ENCODE measurements at regions not wholly inside any gene's neighbourhood (a gene's known extent, or its start where the extent isn't known, plus 50 kb on each side); places are given as distances from the start of the nearest gene placed in this dataset.

DNA sequence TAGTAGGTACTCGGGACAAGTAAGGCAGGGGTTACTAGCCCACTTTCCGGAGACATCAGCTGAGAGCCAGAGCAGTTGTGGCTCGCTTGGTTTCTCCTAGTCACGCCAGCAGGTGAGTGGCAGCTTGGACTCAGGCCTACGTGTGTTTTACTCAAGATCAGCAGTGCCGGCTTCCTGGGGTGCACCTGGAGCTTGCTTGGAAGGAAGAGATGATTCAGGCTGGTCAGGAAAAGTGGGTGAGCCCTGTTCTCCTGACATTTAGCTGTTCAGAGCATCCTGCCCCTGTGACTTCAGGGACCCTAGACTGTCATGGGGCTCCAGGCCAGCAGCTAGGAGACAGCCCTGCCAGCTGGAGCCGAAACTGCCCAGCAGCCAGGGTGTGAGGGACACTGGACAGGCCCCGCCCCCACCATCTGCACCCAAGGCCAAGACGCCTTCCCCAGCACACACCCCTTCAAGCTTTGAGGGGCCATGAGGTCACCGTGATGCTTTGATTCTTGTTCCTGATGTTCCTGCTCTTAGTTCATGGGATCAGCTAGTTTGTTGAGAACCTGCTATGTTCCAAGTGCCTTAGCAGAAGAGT lies 238.0 kb upstream of the CIBAR2 start:
- H3K27ac ChIP-seq (ENCODE audit: insufficient read length, low read depth, low read length), result no peak overlapping the region
- no peak overlapping the region for H3K4me2 ChIP-seq (ENCODE audit: insufficient read depth, insufficient read length, low read length)

More for the DNA sequence above, 238.0 kb upstream of the CIBAR2 start:
- H2AFZ ChIP-seq (ENCODE audit: low read length), result no peak overlapping the region
- H3K27me3 Mint-ChIP-seq (ENCODE audit: low read depth), result peaks cover 13% of the 10 kb centered on the region
- peaks cover 10 to 13% of the 10 kb centered on the region in 2 experiments for H3K9me3 Mint-ChIP-seq
- no peaks in the 10 kb centered on the region for H3K79me2 ChIP-seq (ENCODE audit: insufficient read depth, low read length)
- H2BK12ac ChIP-seq (ENCODE audit: insufficient read length, low read depth, low read length), result no peak overlapping the region
- H4K5ac ChIP-seq (ENCODE audit: insufficient read length, low read depth, low read length), result no peak overlapping the region
- no peak overlapping the region for H4K91ac ChIP-seq (ENCODE audit: insufficient read length, low read depth, low read length)
- no peak overlapping the region for H3K4ac ChIP-seq (ENCODE audit: low read depth, low read length)
- H2AK5ac ChIP-seq (ENCODE audit: insufficient read length, low read length), result no peak overlapping the region
- H4K20me1 ChIP-seq (ENCODE audit: control insufficient read depth, insufficient read depth, insufficient read length), result peaks cover 2% of the 10 kb centered on the region
- no peak overlapping the region for H3K4me3 Mint-ChIP-seq
- H2BK120ac ChIP-seq (ENCODE audit: low read depth, low read length, poor library complexity, severe bottlenecking), result no peak overlapping the region
- no peak overlapping the region for H3K56ac ChIP-seq (ENCODE audit: insufficient read length, low read depth, low read length)
- H3K4me1 Mint-ChIP-seq, result peaks cover 13 to 37% of the 10 kb centered on the region in 2 experiments
- no peak for DNase-seq
- peaks cover 4 to 14% (median 9%) of the 10 kb centered on the region in 3 experiments; a peak in 6 of 7 replicates for H3K36me3 Mint-ChIP-seq (ENCODE audit: insufficient read depth in 1 of 3, low read depth in 3 of 3)
- H3K4me1 ChIP-seq (ENCODE audit: insufficient read depth, low read length), result no peaks in the 10 kb centered on the region
- no peak overlapping the region for H2BK15ac ChIP-seq (ENCODE audit: low read depth, low read length)
- no peak overlapping the region for H2BK20ac ChIP-seq (ENCODE audit: low read depth, low read length, poor library complexity, severe bottlenecking)
- no peak overlapping the region for H3T11ph ChIP-seq (ENCODE audit: low read length)
- H3K27me3 ChIP-seq (ENCODE audit: insufficient read depth, low read length), result no peaks in the 10 kb centered on the region
- WGBS (ENCODE audit: extremely low coverage, insufficient read length, low lambda C conversion rate), result no CpG with 5 or more reads among the region's 10 CpGs
- TF ChIP-seq, protein P1, sequence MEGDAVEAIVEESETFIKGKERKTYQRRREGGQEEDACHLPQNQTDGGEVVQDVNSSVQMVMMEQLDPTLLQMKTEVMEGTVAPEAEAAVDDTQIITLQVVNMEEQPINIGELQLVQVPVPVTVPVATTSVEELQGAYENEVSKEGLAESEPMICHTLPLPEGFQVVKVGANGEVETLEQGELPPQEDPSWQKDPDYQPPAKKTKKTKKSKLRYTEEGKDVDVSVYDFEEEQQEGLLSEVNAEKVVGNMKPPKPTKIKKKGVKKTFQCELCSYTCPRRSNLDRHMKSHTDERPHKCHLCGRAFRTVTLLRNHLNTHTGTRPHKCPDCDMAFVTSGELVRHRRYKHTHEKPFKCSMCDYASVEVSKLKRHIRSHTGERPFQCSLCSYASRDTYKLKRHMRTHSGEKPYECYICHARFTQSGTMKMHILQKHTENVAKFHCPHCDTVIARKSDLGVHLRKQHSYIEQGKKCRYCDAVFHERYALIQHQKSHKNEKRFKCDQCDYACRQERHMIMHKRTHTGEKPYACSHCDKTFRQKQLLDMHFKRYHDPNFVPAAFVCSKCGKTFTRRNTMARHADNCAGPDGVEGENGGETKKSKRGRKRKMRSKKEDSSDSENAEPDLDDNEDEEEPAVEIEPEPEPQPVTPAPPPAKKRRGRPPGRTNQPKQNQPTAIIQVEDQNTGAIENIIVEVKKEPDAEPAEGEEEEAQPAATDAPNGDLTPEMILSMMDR (conservative IDR thresholded peaks at IDR 0.05), result no peak
- H3K9me3 ChIP-seq (ENCODE audit: control insufficient read depth, low read depth, low read length), result no peaks in the 10 kb centered on the region
- no peak overlapping the region for H2BK5ac ChIP-seq (ENCODE audit: insufficient read length, low read length)
- no peak overlapping the region for H3K23ac ChIP-seq (ENCODE audit: insufficient read length, low read depth, low read length)
- H3K9ac ChIP-seq (ENCODE audit: extremely low read depth, insufficient read length, low read length), result no peak overlapping the region
- H3K14ac ChIP-seq (ENCODE audit: insufficient read depth, low read length), result no peak overlapping the region
- H4K8ac ChIP-seq (replicated peaks; ENCODE audit: insufficient read length, low read depth, low read length), result no peak overlapping the region
- H3K18ac ChIP-seq (ENCODE audit: insufficient read length, low read depth, low read length), result no peak overlapping the region
- no peaks in the 10 kb centered on the region for H3K79me1 ChIP-seq (ENCODE audit: insufficient read depth, low read depth, low read length, poor library complexity, severe bottlenecking)
- no peak overlapping the region for H3K27ac Mint-ChIP-seq
- no peaks in the 10 kb centered on the region for H3K23me2 ChIP-seq (ENCODE audit: insufficient read length, low read depth, low read length, poor library complexity, severe bottlenecking)

Measured in H9 (cell line).